ENCODE measurements at regions not wholly inside any gene's neighbourhood (a gene's known extent, or its start where the extent isn't known, plus 50 kb on each side); places are given as distances from the start of the nearest gene placed in this dataset.

GRCh38 chr4:159722918-159723317 lies 620.0 kb downstream of the RAPGEF2 start:
- Histone ChIP-seq H3K4me3 (ENCODE audit: low read length) (no peak overlapping the region), H3K27ac (ENCODE audit: low read length) (no peak overlapping the region), H3K27me3 (ENCODE audit: control insufficient read depth, insufficient read depth, low read length) (no peaks in the 10 kb centered on the region), H3K36me3 (ENCODE audit: control insufficient read depth, low read depth, low read length) (no peaks in the 10 kb centered on the region), H3K4me1 (ENCODE audit: control insufficient read depth, low read depth, low read length) (no peaks in the 10 kb centered on the region), H3K9ac (ENCODE audit: low read length) (no peak overlapping the region), H3K9me3 (ENCODE audit: control insufficient read depth, low read depth, low read length) (no peaks in the 10 kb centered on the region)

- Histone ChIP-seq H3K36me3 (ENCODE audit: control insufficient read depth, low read depth, low read length) (no peaks in the 10 kb centered on the region), H3K4me1 (ENCODE audit: control insufficient read depth, low read depth, low read length) (no peaks in the 10 kb centered on the region), H3K9ac (ENCODE audit: low read length) (no peak overlapping the region), H3K27ac (ENCODE audit: low read length) (no peak overlapping the region), H3K27me3 (ENCODE audit: control insufficient read depth, insufficient read depth, low read length) (no peaks in the 10 kb centered on the region), H3K4me3 (ENCODE audit: low read length) (no peak overlapping the region), H3K9me3 (ENCODE audit: control insufficient read depth, low read depth, low read length) (no peaks in the 10 kb centered on the region)
Measured at GRCh38 chr4:159723341-159724048, 620.6 kb downstream of the RAPGEF2 start.

- H3K9ac ChIP-seq (ENCODE audit: low read length): no peak overlapping the region
- H3K4me3 ChIP-seq (ENCODE audit: low read length): no peak overlapping the region
- H3K36me3 ChIP-seq (ENCODE audit: control insufficient read depth, low read depth, low read length): no peaks in the 10 kb centered on the region
- H3K4me1 ChIP-seq (ENCODE audit: control insufficient read depth, low read depth, low read length): no peaks in the 10 kb centered on the region
- no peak overlapping the region for H3K27ac ChIP-seq (ENCODE audit: low read length)
- H3K9me3 ChIP-seq (ENCODE audit: control insufficient read depth, low read depth, low read length): no peaks in the 10 kb centered on the region
- no peaks in the 10 kb centered on the region for H3K27me3 ChIP-seq (ENCODE audit: control insufficient read depth, insufficient read depth, low read length)
Measured at GRCh38 chr4:159725571-159725970, 622.7 kb downstream of the RAPGEF2 start.

- Histone ChIP-seq H3K27me3 (ENCODE audit: control insufficient read depth, insufficient read depth, low read length) (no peaks in the 10 kb centered on the region), H3K4me3 (ENCODE audit: low read length) (no peak overlapping the region), H3K4me1 (ENCODE audit: control insufficient read depth, low read depth, low read length) (peaks cover 18% of the 10 kb centered on the region), H3K36me3 (ENCODE audit: control insufficient read depth, low read depth, low read length) (no peaks in the 10 kb centered on the region), H3K27ac (ENCODE audit: low read length) (peak overlapping the region; percentile 47), H3K9me3 (ENCODE audit: control insufficient read depth, low read depth, low read length) (no peaks in the 10 kb centered on the region), H3K9ac (ENCODE audit: low read length) (no peak overlapping the region)
Measured at GRCh38 chr4:159735281-159736207, 632.7 kb downstream of the RAPGEF2 start.

GRCh38 chr4:159736411-159736810 lies 633.5 kb downstream of the RAPGEF2 start:
- Histone ChIP-seq H3K9me3 (ENCODE audit: control insufficient read depth, low read depth, low read length) (no peaks in the 10 kb centered on the region), H3K4me3 (ENCODE audit: low read length) (no peak overlapping the region), H3K4me1 (ENCODE audit: control insufficient read depth, low read depth, low read length) (peaks cover 18% of the 10 kb centered on the region), H3K9ac (ENCODE audit: low read length) (no peak overlapping the region), H3K27ac (ENCODE audit: low read length) (no peak overlapping the region), H3K36me3 (ENCODE audit: control insufficient read depth, low read depth, low read length) (no peaks in the 10 kb centered on the region), H3K27me3 (ENCODE audit: control insufficient read depth, insufficient read depth, low read length) (no peaks in the 10 kb centered on the region)

- Histone ChIP-seq H3K9me3 (ENCODE audit: control insufficient read depth, low read depth, low read length) (no peaks in the 10 kb centered on the region), H3K4me1 (ENCODE audit: control insufficient read depth, low read depth, low read length) (no peaks in the 10 kb centered on the region), H3K9ac (ENCODE audit: low read length) (no peak overlapping the region), H3K36me3 (ENCODE audit: control insufficient read depth, low read depth, low read length) (no peaks in the 10 kb centered on the region), H3K27ac (ENCODE audit: low read length) (no peak overlapping the region), H3K27me3 (ENCODE audit: control insufficient read depth, insufficient read depth, low read length) (no peaks in the 10 kb centered on the region), H3K4me3 (ENCODE audit: low read length) (no peak overlapping the region)
Measured at GRCh38 chr4:159743971-159744370, 641.1 kb downstream of the RAPGEF2 start.

GRCh38 chr4:159747983-159748382 lies 645.1 kb downstream of the RAPGEF2 start:
- no peak overlapping the region for H3K27ac ChIP-seq (ENCODE audit: low read length)
- H3K9me3 ChIP-seq (ENCODE audit: control insufficient read depth, low read depth, low read length): no peaks in the 10 kb centered on the region
- H3K27me3 ChIP-seq (ENCODE audit: control insufficient read depth, insufficient read depth, low read length): no peaks in the 10 kb centered on the region
- no peak overlapping the region for H3K4me3 ChIP-seq (ENCODE audit: low read length)
- H3K36me3 ChIP-seq (ENCODE audit: control insufficient read depth, low read depth, low read length): no peaks in the 10 kb centered on the region
- no peak overlapping the region for H3K9ac ChIP-seq (ENCODE audit: low read length)
- no peaks in the 10 kb centered on the region for H3K4me1 ChIP-seq (ENCODE audit: control insufficient read depth, low read depth, low read length)

- Histone ChIP-seq H3K9ac (ENCODE audit: low read length) (no peak overlapping the region), H3K27me3 (ENCODE audit: control insufficient read depth, insufficient read depth, low read length) (no peaks in the 10 kb centered on the region), H3K4me1 (ENCODE audit: control insufficient read depth, low read depth, low read length) (no peaks in the 10 kb centered on the region), H3K36me3 (ENCODE audit: control insufficient read depth, low read depth, low read length) (no peaks in the 10 kb centered on the region), H3K4me3 (ENCODE audit: low read length) (no peak overlapping the region), H3K9me3 (ENCODE audit: control insufficient read depth, low read depth, low read length) (peaks cover 5% of the 10 kb centered on the region), H3K27ac (ENCODE audit: low read length) (no peak overlapping the region)
Measured at GRCh38 chr4:159748834-159749444, 646.1 kb downstream of the RAPGEF2 start.

GRCh38 chr4:159757499-159757898 lies 654.6 kb downstream of the RAPGEF2 start:
- no peaks in the 10 kb centered on the region for H3K4me1 ChIP-seq (ENCODE audit: control insufficient read depth, low read depth, low read length)
- no peak overlapping the region for H3K4me3 ChIP-seq (ENCODE audit: low read length)
- no peak overlapping the region for H3K9ac ChIP-seq (ENCODE audit: low read length)
- no peaks in the 10 kb centered on the region for H3K27me3 ChIP-seq (ENCODE audit: control insufficient read depth, insufficient read depth, low read length)
- H3K36me3 ChIP-seq (ENCODE audit: control insufficient read depth, low read depth, low read length): no peaks in the 10 kb centered on the region
- peaks cover 7% of the 10 kb centered on the region for H3K9me3 ChIP-seq (ENCODE audit: control insufficient read depth, low read depth, low read length)
- H3K27ac ChIP-seq (ENCODE audit: low read length): no peak overlapping the region

GRCh38 chr4:159758061-159758460 lies 655.2 kb downstream of the RAPGEF2 start:
- Histone ChIP-seq H3K27ac (ENCODE audit: low read length) (no peak overlapping the region), H3K4me3 (ENCODE audit: low read length) (no peak overlapping the region), H3K36me3 (ENCODE audit: control insufficient read depth, low read depth, low read length) (no peaks in the 10 kb centered on the region), H3K27me3 (ENCODE audit: control insufficient read depth, insufficient read depth, low read length) (no peaks in the 10 kb centered on the region), H3K4me1 (ENCODE audit: control insufficient read depth, low read depth, low read length) (no peaks in the 10 kb centered on the region), H3K9me3 (ENCODE audit: control insufficient read depth, low read depth, low read length) (peaks cover 13% of the 10 kb centered on the region), H3K9ac (ENCODE audit: low read length) (no peak overlapping the region)

- Histone ChIP-seq H3K36me3 (ENCODE audit: control insufficient read depth, low read depth, low read length) (no peaks in the 10 kb centered on the region), H3K9ac (ENCODE audit: low read length) (no peak overlapping the region), H3K27me3 (ENCODE audit: control insufficient read depth, insufficient read depth, low read length) (no peaks in the 10 kb centered on the region), H3K9me3 (ENCODE audit: control insufficient read depth, low read depth, low read length) (peaks cover 6% of the 10 kb centered on the region), H3K27ac (ENCODE audit: low read length) (no peak overlapping the region), H3K4me1 (ENCODE audit: control insufficient read depth, low read depth, low read length) (no peaks in the 10 kb centered on the region), H3K4me3 (ENCODE audit: low read length) (no peak overlapping the region)
Measured at GRCh38 chr4:159762672-159763071, 659.8 kb downstream of the RAPGEF2 start.

All from iPS-18a (cell line).